CD8-positive, alpha-beta memory T cell (primary cell): ENCODE measurements at regions not wholly inside any gene's neighbourhood (a gene's known extent, or its start where the extent isn't known, plus 50 kb on each side); places are given as distances from the start of the nearest gene placed in this dataset.

ENCODE experiments used
- CTCF ChIA-PET: fragments of 350-600 bp; sonication (Branson Sonifier 250); formaldehyde crosslinking; loops from one replicate; lab custom pipeline; 2021; ENCODE audit warnings: antibody characterized with exemption; lab: Charles Lee
- POLR2A ChIA-PET: fragments of 350-600 bp; sonication (Branson Sonifier 250); formaldehyde crosslinking; loops from one replicate; lab custom pipeline; 2021; ENCODE audit warnings: antibody characterized with exemption; lab: Charles Lee
- DNase-seq, 5 donors: peaks; one replicate each; pipeline versions ENCODE4 v3.0.0 to v3.0.0-alpha.2; 2020 to 2022; ENCODE audit warnings: mixed read lengths in 1 of 5
- H3K27ac ChIP-seq: one replicate; pipeline ENCODE4 v1.7.0; 2013; ENCODE audit warnings: low read depth, mild to moderate bottlenecking, low read length, moderate library complexity
- H3K27me3 ChIP-seq: 2 replicates; pipeline ENCODE4 v1.7.0; 2013; ENCODE audit warnings: low read length, mild to moderate bottlenecking; ENCODE audit not compliant: insufficient read depth, poor library complexity, severe bottlenecking
- H3K36me3 ChIP-seq: 2 replicates; pipeline ENCODE4 v1.7.0; 2013; ENCODE audit warnings: mild to moderate bottlenecking, low read length, moderate library complexity; ENCODE audit not compliant: insufficient read depth
- H3K4me1 ChIP-seq: 2 replicates; pipeline ENCODE4 v1.7.0; 2013; ENCODE audit warnings: mild to moderate bottlenecking, low read length, moderate library complexity; ENCODE audit not compliant: insufficient read depth
- H3K4me3 ChIP-seq: 2 replicates; pipeline ENCODE4 v1.7.0; 2013; ENCODE audit warnings: mild to moderate bottlenecking, low read length
- H3K9me3 ChIP-seq: 2 replicates; pipeline ENCODE4 v1.7.0; 2013; ENCODE audit warnings: mild to moderate bottlenecking, low read length
- H3K27ac Mint-ChIP-seq, 8 donors: one replicate each; pipeline ENCODE4 v1.8.0; 2020 to 2021; ENCODE audit warnings: mixed read lengths in 8 of 8, mild to moderate bottlenecking in 6 of 8, inconsistent platforms in 3 of 8, moderate library complexity in 3 of 8
- H3K27me3 Mint-ChIP-seq, 2 donors: one replicate each; pipeline ENCODE4 v1.8.0; 2020 to 2021; ENCODE audit warnings: mixed read lengths in 2 of 2, mild to moderate bottlenecking in 1 of 2, moderate library complexity in 1 of 2
- H3K36me3 Mint-ChIP-seq, 3 donors: one replicate each; pipeline ENCODE4 v1.8.0; 2020 to 2021; ENCODE audit warnings: mixed read lengths in 3 of 3, inconsistent platforms in 1 of 3, mild to moderate bottlenecking in 1 of 3
- H3K4me1 Mint-ChIP-seq, 3 donors: one replicate each; pipeline ENCODE4 v1.8.0; 2020 to 2021; ENCODE audit warnings: mixed read lengths in 3 of 3, inconsistent platforms in 1 of 3, mild to moderate bottlenecking in 1 of 3
- H3K4me3 Mint-ChIP-seq, 7 donors: one replicate each; pipeline ENCODE4 v1.8.0; 2020 to 2021; ENCODE audit warnings: mixed read lengths in 7 of 7, mild to moderate bottlenecking in 6 of 7, moderate library complexity in 4 of 7, inconsistent platforms in 2 of 7
- H3K9me3 Mint-ChIP-seq, 5 donors: one replicate each; pipeline ENCODE4 v1.8.0; 2020 to 2022; ENCODE audit warnings: mixed read lengths in 5 of 5, mild to moderate bottlenecking in 3 of 5, moderate library complexity in 2 of 5, inconsistent platforms in 1 of 5

DNA sequence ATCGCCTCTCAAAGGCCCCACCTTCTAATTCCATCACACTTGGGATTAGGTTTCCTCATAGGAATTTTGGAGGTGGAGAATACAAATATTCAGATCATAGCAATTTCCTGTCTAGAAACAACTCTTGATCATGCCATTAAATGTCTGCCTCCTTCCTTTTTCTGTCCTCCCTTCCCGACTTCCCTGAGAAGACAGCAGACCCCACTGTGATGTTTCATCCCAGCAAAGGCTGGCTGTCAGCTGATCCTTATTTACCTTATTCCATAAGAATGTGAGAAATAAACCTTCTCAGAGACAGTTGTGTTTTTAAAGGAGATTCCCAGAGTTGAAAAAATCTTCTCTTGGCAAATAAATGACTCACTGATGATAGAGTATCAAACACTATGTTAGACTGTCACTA is 133.9 kb downstream of the TDRD15 start:
- H3K4me3 Mint-ChIP-seq, result no peak overlapping the region
- H3K9me3 ChIP-seq, result no peaks in the 10 kb centered on the region
- no peaks in the 10 kb centered on the region for H3K4me1 Mint-ChIP-seq

DNA sequence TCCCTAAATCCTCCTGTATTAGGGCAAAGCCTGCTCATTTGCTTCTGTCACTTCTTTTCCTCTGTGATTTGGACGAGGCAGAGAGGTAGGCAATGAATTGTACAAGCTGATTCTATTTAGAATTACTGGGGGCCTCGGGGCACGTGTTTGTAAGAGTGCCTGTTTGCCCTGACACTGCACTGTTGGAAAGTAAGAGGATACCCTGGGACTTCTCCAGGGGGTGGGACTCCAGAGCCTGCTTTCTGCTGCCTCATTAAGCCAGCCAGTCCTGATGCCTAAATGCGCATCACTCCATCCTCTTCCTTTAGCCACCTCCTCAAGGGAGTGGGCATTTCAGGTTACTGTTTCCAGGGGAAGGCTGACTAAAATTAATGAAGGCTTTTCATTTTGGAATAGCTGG is 134.3 kb downstream of the TDRD15 start:
- DNase-seq, result no peak
- ChIA-PET CTCF (no interaction called here), POLR2A (no interaction called here)
- Histone ChIP-seq H3K27me3 (no peaks in the 10 kb centered on the region), H3K9me3 (no peaks in the 10 kb centered on the region), H3K27ac (no peak overlapping the region), H3K4me3 (no peak overlapping the region), H3K4me1 (no peaks in the 10 kb centered on the region), H3K36me3 (no peaks in the 10 kb centered on the region)
- Mint-ChIP-seq H3K4me3 (no peak overlapping the region), H3K4me1 (no peaks in the 10 kb centered on the region), H3K27ac (no peak overlapping the region), H3K36me3 (no peaks in the 10 kb centered on the region), H3K27me3 (peaks cover 0 to 1% of the 10 kb centered on the region in 2 donors), H3K9me3 (peaks cover 0 to 3% (median 0%) of the 10 kb centered on the region in 5 donors)

More for the DNA sequence above, 133.9 kb downstream of the TDRD15 start:
- H3K4me1 ChIP-seq, result no peaks in the 10 kb centered on the region
- no peaks in the 10 kb centered on the region for H3K36me3 Mint-ChIP-seq
- no peak overlapping the region for H3K4me3 ChIP-seq
- no peak overlapping the region for H3K27ac Mint-ChIP-seq
- no peak overlapping the region for H3K27ac ChIP-seq
- peaks cover 0 to 1% of the 10 kb centered on the region in 2 donors for H3K27me3 Mint-ChIP-seq
- DNase-seq, result no peak
- POLR2A ChIA-PET, result no interaction called here
- no peaks in the 10 kb centered on the region for H3K36me3 ChIP-seq
- H3K9me3 Mint-ChIP-seq, result peaks cover 0 to 3% (median 0%) of the 10 kb centered on the region in 5 donors
- no peaks in the 10 kb centered on the region for H3K27me3 ChIP-seq
- CTCF ChIA-PET, result no interaction called here

DNA sequence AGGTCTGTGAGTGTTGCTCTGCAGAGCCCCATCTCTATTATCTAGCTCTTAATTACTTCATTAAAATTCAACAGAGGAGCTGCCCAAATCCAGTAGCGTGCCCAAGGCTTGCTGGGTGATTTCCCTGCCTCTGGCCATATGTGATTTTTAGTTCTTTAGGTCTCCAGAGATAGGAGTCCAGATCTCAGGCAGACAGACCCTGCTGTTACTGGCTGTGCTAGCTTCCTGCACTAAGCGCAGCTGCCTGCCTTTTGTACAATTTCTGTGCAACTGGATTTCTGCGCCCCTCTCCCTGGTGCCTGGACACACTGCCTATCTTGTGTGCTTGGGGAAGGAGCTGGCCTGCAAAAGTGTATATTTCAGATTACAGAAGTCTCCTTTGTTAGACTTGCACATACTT is 136.5 kb downstream of the TDRD15 start:
- H3K27ac ChIP-seq, result no peak overlapping the region
- Mint-ChIP-seq H3K9me3 (peaks cover 0 to 5% (median 0%) of the 10 kb centered on the region in 5 donors), H3K27me3 (peaks cover 0 to 1% of the 10 kb centered on the region in 2 donors), H3K4me1 (no peaks in the 10 kb centered on the region), H3K36me3 (no peaks in the 10 kb centered on the region), H3K4me3 (no peak overlapping the region), H3K27ac (no peak overlapping the region)
- H3K27me3 ChIP-seq, result no peaks in the 10 kb centered on the region
- H3K36me3 ChIP-seq, result no peaks in the 10 kb centered on the region
- no peaks in the 10 kb centered on the region for H3K9me3 ChIP-seq
- no peak overlapping the region for H3K4me3 ChIP-seq
- ChIA-PET POLR2A (no interaction called here), CTCF (no interaction called here)
- no peak for DNase-seq
- H3K4me1 ChIP-seq, result no peaks in the 10 kb centered on the region

DNA sequence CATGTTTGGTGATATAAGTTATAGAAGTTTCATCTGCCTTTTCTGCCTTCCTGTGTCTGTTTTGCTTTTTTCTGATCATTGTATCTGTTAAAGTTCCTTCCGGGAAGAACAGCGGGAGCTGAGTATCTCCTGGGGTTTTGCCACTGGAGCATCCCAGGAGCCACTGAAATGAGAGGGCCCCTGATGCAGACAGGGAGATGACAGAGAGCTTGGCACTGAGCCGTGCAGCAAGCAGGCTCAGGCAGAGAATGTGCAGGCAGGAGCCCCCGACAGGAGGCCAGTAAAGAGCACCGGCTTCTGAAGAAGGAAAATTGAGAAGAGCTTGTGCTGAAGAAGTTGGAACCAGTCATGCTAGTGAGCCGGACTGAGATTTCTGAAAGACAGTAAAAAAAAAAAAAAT is 137.8 kb downstream of the TDRD15 start:
- H3K27me3 Mint-ChIP-seq, result peaks cover 0 to 1% of the 10 kb centered on the region in 2 donors
- ChIA-PET CTCF (no interaction called here), POLR2A (no interaction called here)
- H3K36me3 Mint-ChIP-seq, result no peaks in the 10 kb centered on the region
- H3K36me3 ChIP-seq, result no peaks in the 10 kb centered on the region
- no peak for DNase-seq
- no peaks in the 10 kb centered on the region for H3K27me3 ChIP-seq
- H3K4me1 ChIP-seq, result no peaks in the 10 kb centered on the region
- no peak overlapping the region for H3K4me3 Mint-ChIP-seq
- H3K9me3 Mint-ChIP-seq, result peaks cover 0 to 5% (median 0%) of the 10 kb centered on the region in 5 donors
- H3K27ac Mint-ChIP-seq, result no peak overlapping the region
- H3K27ac ChIP-seq, result no peak overlapping the region
- H3K4me3 ChIP-seq, result no peak overlapping the region
- H3K4me1 Mint-ChIP-seq, result no peaks in the 10 kb centered on the region
- no peaks in the 10 kb centered on the region for H3K9me3 ChIP-seq

DNA sequence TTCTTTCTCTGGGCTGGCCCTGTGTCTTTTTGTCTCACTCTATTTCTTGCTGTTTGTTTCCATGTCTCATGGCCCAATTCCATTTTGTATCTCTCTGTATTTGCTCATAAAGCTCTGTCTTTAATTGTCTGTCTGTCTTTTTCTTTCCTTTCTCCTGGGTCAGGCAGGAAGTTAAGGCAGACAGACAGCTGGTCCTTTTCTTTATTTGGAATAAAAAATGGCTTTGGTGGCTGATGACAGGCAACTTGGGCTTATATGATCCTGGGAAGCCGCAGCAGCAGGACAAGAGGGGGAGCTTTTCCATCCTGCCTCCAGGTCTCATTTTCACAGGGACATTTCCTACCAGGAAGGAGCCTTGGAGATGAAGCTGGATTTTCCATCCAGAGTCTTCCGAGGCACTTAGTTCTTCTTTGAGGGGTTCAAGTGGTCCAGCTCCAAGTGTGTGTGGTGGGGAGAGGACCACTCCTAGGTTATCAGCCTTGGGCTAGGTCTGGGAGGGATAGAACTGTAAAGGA is 138.7 kb downstream of the TDRD15 start:
- H3K36me3 Mint-ChIP-seq, result no peaks in the 10 kb centered on the region
- no peak overlapping the region for H3K4me3 ChIP-seq

DNA sequence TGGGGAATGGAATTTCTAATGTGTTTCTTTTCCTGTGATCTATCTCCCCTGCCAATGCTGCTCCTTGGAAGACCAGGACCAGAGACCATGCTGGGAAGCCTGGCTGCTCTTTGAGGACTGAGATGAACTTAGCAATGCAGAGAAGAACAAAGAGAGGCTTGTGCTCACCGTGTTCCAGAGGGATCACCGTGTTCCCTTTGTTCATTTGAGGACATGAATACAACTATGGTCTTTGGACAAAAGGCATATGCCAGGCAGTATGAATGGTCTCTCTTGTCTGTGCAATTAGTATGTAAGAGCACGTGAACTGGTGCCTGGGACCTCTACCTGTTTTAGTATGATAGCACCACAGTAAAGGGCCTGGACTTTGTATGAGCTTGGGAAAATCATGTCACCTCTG is 139.9 kb downstream of the TDRD15 start:
- ChIA-PET CTCF (no interaction called here), POLR2A (no interaction called here)
- no peak overlapping the region for H3K4me3 ChIP-seq
- no peak for DNase-seq
- peaks cover 0 to 1% of the 10 kb centered on the region in 2 donors for H3K27me3 Mint-ChIP-seq
- H3K36me3 ChIP-seq, result no peaks in the 10 kb centered on the region
- no peaks in the 10 kb centered on the region for H3K4me1 Mint-ChIP-seq
- no peaks in the 10 kb centered on the region for H3K9me3 ChIP-seq
- H3K4me1 ChIP-seq, result no peaks in the 10 kb centered on the region
- H3K27me3 ChIP-seq, result no peaks in the 10 kb centered on the region
- peaks cover 0 to 5% (median 0%) of the 10 kb centered on the region in 5 donors for H3K9me3 Mint-ChIP-seq
- H3K27ac Mint-ChIP-seq, result no peak overlapping the region
- no peaks in the 10 kb centered on the region for H3K36me3 Mint-ChIP-seq
- H3K4me3 Mint-ChIP-seq, result no peak overlapping the region
- no peak overlapping the region for H3K27ac ChIP-seq

More for the DNA sequence above, 138.7 kb downstream of the TDRD15 start:
- DNase-seq, result no peak
- no peak overlapping the region for H3K4me3 Mint-ChIP-seq
- Histone ChIP-seq H3K4me1 (no peaks in the 10 kb centered on the region), H3K27ac (no peak overlapping the region), H3K36me3 (no peaks in the 10 kb centered on the region), H3K9me3 (no peaks in the 10 kb centered on the region), H3K27me3 (no peaks in the 10 kb centered on the region)
- POLR2A ChIA-PET, result no interaction called here
- peaks cover 0 to 5% (median 0%) of the 10 kb centered on the region in 5 donors for H3K9me3 Mint-ChIP-seq
- H3K4me1 Mint-ChIP-seq, result no peaks in the 10 kb centered on the region
- CTCF ChIA-PET, result no interaction called here
- peaks cover 0 to 1% of the 10 kb centered on the region in 2 donors for H3K27me3 Mint-ChIP-seq
- no peak overlapping the region for H3K27ac Mint-ChIP-seq

DNA sequence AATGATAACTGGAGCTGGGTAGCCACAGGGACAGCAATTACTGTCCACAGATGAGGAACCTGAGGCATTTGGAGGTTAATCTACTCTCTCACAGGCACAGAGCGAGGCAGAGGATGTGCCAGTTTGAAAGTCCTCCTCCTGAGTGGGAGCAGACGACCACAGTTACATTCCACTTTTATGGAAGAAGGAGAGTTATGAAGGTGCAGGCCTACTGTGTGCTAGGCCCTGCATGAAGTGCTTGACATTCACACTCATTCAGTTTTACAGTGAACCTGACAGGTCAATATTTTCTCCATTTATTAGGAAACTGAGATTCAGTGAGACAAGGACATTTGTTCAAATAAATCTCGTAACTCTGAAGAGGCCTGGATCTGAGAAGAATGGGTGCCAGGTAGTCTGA is 142.0 kb downstream of the TDRD15 start:
- H3K9me3 ChIP-seq, result no peaks in the 10 kb centered on the region
- no peak overlapping the region for H3K4me3 ChIP-seq
- H3K4me3 Mint-ChIP-seq, result no peak overlapping the region
- CTCF ChIA-PET, result no interaction called here
- peaks cover 0 to 1% of the 10 kb centered on the region in 2 donors for H3K27me3 Mint-ChIP-seq
- POLR2A ChIA-PET, result no interaction called here
- H3K36me3 Mint-ChIP-seq, result no peaks in the 10 kb centered on the region
- H3K4me1 ChIP-seq, result no peaks in the 10 kb centered on the region
- no peak overlapping the region for H3K27ac ChIP-seq
- H3K27ac Mint-ChIP-seq, result no peak overlapping the region
- H3K4me1 Mint-ChIP-seq, result no peaks in the 10 kb centered on the region
- H3K36me3 ChIP-seq, result no peaks in the 10 kb centered on the region
- DNase-seq, result no peak
- peaks cover 0 to 4% (median 0%) of the 10 kb centered on the region in 5 donors for H3K9me3 Mint-ChIP-seq
- H3K27me3 ChIP-seq, result no peaks in the 10 kb centered on the region

DNA sequence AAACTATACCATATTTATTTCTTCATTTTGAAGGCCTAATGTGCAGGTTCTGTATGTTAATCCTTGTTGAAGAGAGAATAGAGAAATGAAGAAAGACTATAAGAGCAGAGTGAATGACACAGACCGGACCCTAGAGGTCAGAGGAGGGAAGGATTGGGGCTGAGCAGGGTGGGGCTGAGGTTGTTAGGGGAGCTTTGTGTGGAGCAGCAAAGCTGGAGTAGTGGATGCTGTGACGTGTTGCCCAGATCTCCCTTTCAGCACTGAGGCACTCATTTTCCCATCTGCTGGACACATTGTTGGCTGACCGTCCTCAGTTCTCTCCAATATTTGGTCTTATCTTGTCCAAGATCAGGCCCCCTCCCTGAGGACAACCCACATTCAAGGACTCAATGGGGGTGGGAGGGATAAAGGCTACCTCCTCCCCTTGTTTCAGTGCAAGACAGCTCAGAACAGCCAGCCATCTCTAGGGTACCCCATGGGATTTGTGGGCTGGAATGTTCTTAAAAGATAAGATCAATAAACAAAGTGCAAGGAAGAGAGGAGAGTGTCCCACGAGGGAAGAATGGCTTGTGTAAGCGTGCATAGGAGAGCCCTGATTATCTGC is 143.6 kb downstream of the TDRD15 start:
- Histone ChIP-seq H3K27ac (no peak overlapping the region), H3K4me1 (no peaks in the 10 kb centered on the region), H3K9me3 (no peaks in the 10 kb centered on the region), H3K4me3 (no peak overlapping the region), H3K27me3 (no peaks in the 10 kb centered on the region), H3K36me3 (no peaks in the 10 kb centered on the region)
- ChIA-PET POLR2A (no interaction called here), CTCF (no interaction called here)
- Mint-ChIP-seq H3K36me3 (peaks cover 0 to 1% (median 0%) of the 10 kb centered on the region in 3 donors), H3K4me1 (no peaks in the 10 kb centered on the region), H3K9me3 (peaks cover 0 to 6% (median 2%) of the 10 kb centered on the region in 5 donors), H3K27ac (no peak overlapping the region), H3K27me3 (no peaks in the 10 kb centered on the region), H3K4me3 (no peak overlapping the region)
- DNase-seq, result no peak
